ENCODE measurements at regions not wholly inside any gene's neighbourhood (a gene's known extent, or its start where the extent isn't known, plus 50 kb on each side); places are given as distances from the start of the nearest gene placed in this dataset.

DNA sequence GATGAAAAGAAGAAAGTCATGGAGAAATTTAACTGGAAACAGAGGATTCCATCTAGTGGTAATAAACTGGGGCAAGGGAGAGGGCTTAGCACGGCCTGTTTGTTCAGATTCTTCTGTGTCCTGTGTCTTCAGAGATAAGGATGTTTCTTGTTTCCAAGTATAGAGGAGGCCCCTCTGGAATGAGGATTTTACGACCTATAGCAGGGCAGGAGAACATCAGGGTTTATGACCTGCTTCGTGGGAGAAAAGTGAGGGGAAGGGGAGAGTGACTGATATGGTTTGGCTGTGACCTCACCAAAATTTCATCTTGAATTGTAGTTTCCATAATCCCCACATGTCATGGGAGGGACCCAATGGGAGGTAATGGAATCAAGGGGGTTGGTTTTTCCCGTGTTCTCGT, 93.0 kb upstream of the LDB2 start:
- DNase-seq, result no peak

DNA sequence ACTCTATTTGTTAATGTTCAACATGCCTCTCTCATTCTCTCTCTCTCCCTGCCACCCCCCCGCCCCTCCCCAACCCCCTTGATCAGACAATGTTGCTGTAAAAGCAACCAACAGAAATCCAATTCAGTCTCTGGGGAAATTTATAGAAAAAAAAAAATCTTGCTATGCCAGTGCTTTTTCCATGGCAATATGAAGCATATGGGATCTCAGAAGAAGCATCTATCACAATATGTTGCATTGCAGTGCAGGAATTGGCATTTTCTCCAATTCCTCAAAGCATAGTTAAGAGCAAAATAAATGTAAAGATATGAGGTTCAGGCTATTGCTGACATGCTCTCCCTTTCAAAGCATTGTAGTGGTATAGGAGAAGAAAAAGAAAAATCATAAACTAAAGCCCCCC, 90.9 kb upstream of the LDB2 start:
- DNase-seq, result no peak

- DNase-seq, result no peak
Observed at GRCh38 chr4:16988814-16989213, 90.4 kb upstream of the LDB2 start.

DNA sequence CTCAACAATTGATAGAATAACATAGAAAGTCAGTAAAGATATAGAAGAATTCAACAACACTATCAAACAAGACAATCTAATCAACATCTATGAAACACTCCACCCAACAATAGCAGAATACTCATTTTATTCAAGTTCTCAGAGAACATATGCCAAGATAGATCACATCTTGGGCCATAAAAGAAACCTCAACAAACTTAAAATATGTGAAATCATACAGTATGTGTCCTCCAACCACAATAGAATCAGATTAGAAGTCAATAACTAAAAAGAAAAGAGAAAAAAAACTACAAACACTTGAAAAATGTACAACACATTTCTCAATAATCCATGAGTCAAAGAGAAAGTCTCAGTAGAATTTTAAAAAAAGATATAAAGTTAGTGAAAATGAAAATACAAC, 78.6 kb upstream of the LDB2 start:
- no peak for DNase-seq

GRCh38 chr4:16969696-16970135, 71.3 kb upstream of the LDB2 start:
- no peak for DNase-seq

GRCh38 chr4:16967722-16968121, 69.3 kb upstream of the LDB2 start:
- DNase-seq, result no peak

GRCh38 chr4:16959305-16959704, 60.9 kb upstream of the LDB2 start:
- no peak for DNase-seq

DNA sequence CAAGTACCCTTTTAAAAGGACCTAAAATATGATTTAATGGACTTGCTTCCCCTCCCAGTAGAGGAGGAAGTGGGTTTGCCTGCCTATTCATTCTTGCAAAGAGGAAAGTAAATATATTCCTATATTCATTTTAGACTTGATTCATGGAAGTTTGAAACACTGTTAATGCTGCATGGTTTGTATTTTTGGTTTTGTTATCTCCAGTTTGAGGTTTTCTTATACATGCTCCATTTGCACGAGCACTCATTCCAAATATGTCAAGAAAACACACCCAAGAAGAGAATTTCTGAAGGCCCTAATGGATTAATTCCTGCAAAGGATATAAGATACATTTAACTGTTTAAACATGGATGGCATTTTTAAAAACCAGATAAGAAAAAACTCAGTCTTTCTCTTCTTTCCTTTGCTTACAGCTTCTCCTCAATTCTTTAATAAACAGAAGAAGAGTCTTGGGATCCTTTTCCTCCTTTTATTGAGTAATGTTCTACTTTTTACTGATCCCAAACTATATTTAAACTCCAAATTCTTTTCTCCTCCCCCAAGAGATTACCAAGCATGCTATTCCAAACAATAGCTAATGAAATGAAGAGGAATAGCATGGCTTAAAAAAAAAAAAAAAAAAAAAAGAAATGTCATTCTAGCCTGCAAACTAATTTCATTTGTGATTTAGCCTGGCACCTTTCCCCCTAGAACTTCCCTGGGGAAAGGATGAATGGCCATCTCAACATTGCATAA, 54.6 kb upstream of the LDB2 start:
- no peak for DNase-seq

GRCh38 chr4:16952462-16952871, 54.0 kb upstream of the LDB2 start:
- no peak for DNase-seq

Data from NCI-H146 (cell line).